ENCODE measurements at regions not wholly inside any gene's neighbourhood (a gene's known extent, or its start where the extent isn't known, plus 50 kb on each side); places are given as distances from the start of the nearest gene placed in this dataset.

DNA sequence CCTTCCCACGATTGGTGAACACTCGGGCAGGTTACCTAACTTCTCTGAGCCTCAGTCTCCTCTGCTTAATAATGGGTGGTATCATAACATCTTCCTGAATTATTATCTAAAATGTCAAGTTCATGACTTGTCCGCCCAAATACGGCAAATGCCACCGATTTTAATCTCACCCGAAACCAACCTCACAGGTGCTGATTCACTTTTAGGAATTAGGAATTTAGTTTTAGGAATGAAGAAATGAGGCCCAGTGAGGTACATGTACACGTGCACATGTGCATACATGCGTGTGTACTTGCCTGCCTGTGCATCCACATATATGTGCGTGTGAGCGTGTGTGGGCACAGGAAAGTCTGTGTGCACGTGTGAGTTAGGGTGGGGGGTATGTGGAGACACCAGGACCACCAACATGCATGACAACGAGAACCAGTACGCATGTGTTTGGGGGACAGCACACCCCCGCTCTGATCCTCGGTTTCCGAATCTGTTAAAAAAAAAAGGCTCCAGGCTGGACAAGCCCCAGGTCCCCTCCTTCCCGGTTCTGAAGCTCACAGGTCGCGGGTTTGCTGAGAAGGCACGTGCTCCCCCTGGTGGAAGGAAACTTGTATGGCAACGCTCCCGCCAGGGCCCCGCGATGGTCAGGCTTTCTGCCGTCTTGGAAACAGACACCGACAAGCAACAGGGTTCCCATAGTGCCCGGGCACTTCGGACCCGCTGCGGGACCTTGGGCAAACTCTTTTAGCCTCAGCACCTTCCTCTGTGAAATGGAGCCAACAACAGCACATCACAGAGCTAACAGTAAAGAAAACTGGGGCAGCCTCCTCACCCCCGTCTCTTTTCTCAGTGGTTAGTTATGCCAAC is 219.2 kb downstream of the RBFOX3 start:
- TF ChIP-seq TCF12 (IDR thresholded peaks at IDR 0.05; ENCODE audit: low read depth) (no peak), CEBPB (IDR thresholded peaks at IDR 0.05) (no peak)
